Epithelial cell of proximal tubule (primary cell): ENCODE measurements at regions not wholly inside any gene's neighbourhood (a gene's known extent, or its start where the extent isn't known, plus 50 kb on each side); places are given as distances from the start of the nearest gene placed in this dataset.

Source experiments
- DNase-seq: peaks from one replicate; pipeline ENCODE4 v3.0.0-alpha.2; 2011; ENCODE audit warnings: low read depth
- H3K4me3 ChIP-seq: 2 replicates; pipeline ENCODE4 v1.5.1; 2011; ENCODE audit warnings: low read depth, mild to moderate bottlenecking, low read length
- TF ChIP-seq, protein P1 (sequence below): conservative IDR thresholded peaks from 2 replicates; pipeline ENCODE4 v1.5.1; 2012; ENCODE audit warnings: low read depth, mild to moderate bottlenecking, low read length

DNA sequence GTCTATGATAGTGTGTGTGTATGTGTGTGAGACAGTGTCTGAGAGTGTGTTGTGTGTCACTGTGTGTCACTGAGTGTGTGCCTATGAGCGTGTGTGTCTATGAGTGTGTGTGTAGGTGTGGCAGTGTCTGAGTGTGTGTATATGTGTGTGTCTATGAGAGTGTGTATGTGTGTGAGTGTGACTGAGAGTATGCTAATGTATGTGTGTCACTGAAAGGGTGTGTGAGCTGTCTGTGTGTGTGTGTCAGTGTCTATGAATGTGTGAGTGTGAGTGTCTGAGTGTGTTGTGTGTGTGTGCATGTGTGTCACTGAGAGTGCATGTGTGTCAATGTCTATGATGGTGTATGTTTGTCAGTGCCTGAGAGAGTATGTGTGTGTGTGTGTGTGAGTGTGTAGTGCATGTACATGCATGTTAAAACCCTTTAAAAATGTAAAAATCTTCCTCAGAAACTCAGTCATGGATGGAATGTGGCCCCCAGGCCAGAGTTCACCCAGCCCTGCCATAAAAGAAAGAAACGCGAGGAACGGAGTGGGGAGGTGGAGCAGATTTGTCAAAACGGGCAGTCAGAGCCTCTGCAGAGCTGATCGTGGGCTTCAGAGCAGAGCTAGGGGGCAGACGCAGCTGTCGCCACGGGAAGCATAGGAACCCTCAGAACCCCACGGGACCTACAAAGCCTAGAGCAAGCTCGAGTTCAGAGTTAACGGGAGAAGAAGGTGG lies 218.8 kb downstream of the CTTN start:
- DNase-seq = no peak

DNA sequence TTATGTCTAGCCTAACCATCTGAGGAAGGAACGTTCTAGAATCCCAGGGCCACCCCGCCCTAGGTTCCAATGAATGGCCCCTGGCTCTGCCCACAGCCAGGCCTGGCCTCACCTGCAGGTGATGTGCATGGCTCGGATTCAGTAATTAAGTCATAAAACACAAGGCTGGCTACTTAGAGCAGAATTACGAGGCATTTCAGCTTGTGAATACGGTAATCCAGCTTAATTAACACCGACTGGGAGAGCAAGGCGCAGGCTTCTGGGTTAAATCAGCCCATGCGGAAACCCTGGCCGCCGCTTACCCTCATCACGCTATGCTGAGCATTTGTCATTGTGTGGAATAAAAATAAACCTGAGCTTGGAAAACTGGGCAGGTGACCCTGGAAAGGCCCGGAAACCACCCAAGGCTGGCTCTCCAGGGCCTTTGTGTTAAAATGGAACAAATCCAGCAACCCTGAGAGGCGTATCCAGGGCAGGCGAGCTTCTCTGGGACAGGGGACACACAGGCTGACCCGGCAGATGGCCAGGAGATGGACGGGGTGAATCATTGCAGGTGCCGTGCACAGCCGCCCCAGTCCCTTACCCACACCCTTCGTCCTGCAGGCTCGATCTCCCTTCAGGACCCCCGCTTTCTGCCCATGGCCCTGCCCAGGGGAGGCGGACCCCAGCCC lies 220.2 kb downstream of the CTTN start:
- TF ChIP-seq, protein P1, sequence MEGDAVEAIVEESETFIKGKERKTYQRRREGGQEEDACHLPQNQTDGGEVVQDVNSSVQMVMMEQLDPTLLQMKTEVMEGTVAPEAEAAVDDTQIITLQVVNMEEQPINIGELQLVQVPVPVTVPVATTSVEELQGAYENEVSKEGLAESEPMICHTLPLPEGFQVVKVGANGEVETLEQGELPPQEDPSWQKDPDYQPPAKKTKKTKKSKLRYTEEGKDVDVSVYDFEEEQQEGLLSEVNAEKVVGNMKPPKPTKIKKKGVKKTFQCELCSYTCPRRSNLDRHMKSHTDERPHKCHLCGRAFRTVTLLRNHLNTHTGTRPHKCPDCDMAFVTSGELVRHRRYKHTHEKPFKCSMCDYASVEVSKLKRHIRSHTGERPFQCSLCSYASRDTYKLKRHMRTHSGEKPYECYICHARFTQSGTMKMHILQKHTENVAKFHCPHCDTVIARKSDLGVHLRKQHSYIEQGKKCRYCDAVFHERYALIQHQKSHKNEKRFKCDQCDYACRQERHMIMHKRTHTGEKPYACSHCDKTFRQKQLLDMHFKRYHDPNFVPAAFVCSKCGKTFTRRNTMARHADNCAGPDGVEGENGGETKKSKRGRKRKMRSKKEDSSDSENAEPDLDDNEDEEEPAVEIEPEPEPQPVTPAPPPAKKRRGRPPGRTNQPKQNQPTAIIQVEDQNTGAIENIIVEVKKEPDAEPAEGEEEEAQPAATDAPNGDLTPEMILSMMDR = no peak
- no peak for DNase-seq
- no peak overlapping the region for H3K4me3 ChIP-seq

More for the DNA sequence above, 218.8 kb downstream of the CTTN start:
- no peak overlapping the region for H3K4me3 ChIP-seq
- TF ChIP-seq, protein P1 = no peak

DNA sequence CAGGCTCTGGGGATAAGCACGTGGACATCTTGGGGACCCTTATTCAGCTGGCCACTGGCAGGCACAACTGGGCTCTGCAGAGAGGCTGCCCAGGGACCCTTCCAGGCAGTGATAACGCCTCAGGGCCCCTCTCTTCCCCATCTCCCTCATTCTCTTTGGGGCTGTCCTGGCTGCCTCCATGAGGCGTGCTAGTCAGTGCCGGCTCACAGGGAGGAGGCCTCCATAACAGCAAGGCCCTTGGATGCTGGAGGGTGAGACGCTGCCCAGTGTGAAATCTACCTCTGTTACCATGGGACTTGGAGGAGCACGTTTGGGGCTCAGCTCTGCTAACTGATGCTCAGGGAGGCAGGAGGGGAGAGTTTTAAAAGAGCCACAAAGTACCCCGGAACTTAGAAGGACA lies 221.3 kb downstream of the CTTN start:
- TF ChIP-seq, protein P1 = no peak
- H3K4me3 ChIP-seq = no peak overlapping the region
- no peak for DNase-seq

DNA sequence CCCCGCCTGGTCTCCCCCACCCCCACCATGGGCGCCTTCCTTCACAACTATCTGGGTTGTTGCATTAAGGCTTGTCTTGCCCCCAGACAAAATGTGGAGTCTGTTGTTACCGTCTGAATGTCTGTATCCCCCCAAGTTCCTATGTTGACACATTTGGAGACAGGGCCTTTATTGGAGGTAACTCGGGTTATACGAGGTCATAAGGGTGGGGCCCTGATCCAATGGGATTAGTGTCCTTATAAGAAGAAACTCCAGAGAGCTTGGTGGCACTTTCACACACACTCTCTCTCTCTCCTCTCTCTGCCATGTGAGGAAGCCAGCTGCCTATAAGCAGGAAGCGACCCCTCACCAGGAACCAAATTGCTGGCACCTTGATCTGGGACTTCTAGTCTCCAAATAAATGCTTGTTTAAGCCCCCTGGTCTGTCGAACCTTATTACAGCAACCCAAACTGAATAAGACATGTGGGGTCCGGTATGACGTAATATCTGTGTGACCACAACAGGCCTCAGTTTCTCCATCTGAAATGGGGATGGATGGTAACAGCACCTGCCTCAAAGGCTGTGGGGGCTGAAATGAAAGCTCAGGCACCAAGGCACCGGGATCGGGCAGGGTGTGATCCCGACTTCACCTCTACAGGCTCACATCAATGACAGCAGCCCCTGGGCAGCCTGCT lies 222.3 kb downstream of the CTTN start:
- DNase-seq = no peak
- no peak overlapping the region for H3K4me3 ChIP-seq
- TF ChIP-seq, protein P1 = no peak

DNA sequence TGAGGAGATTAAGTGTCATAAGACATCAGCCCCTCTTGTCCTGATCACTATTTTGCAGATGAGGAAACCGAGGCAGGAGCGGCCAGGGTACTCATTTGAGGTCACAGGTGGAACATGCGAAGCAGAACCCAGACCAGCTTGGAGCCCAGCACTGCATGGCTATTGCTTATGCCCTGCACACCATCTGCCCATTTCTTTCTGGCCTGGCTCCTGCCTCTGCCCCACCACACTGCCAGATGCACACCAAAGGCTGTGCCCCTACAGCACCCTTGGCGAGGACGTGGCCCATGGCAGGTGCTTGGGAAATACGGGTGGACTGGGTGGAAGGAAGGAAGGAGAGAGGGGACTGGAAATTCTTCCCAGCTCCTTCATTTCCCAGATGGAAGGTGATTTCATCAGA lies 222.9 kb downstream of the CTTN start:
- no peak for DNase-seq
- H3K4me3 ChIP-seq = no peak overlapping the region
- TF ChIP-seq, protein P1 = no peak

DNA sequence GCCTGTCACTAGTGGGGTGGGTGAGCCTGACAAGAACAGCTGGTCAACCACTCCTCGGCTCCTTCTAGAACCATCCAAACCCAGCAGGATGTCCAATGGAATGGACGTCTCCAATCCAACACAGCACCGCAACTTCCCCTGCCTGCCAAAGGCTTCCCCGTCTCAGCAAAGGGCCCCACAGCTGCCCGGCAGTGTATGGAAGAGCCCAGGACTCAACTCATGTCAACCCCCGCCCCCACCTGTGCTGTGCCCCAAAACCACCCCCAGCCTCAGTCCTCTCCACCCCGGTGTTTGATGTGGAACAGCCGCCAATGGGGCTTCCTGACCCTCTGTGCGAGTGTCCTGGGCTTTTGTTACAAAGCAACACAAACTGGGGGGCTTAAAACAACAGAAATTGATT lies 223.8 kb downstream of the CTTN start:
- no peak for DNase-seq
- TF ChIP-seq, protein P1 = no peak
- no peak overlapping the region for H3K4me3 ChIP-seq
